GM21423 (cell line): ENCODE measurements at regions not wholly inside any gene's neighbourhood (a gene's known extent, or its start where the extent isn't known, plus 50 kb on each side); places are given as distances from the start of the nearest gene placed in this dataset.

Experiments used
- ATAC-seq: cut with Tn5 transposase; IDR thresholded peaks from one replicate; pipeline ENCODE4 v1.9.1; 2021; ENCODE audit warnings: mild to moderate bottlenecking, moderate library complexity; ENCODE audit not compliant: unreplicated experiment

- ATAC-seq: no peak
Observed at GRCh38 chr22:34045311-34045710, 125.0 kb upstream of the LARGE1 start.

GRCh38 chr22:34055525-34056200 is 135.4 kb upstream of the LARGE1 start:
- ATAC-seq: no peak

- ATAC-seq: no peak
Observed at GRCh38 chr22:34057726-34058125, 137.4 kb upstream of the LARGE1 start.

- ATAC-seq: no peak
Observed at GRCh38 chr22:34064696-34065095, 144.4 kb upstream of the LARGE1 start.

GRCh38 chr22:34067031-34067430 is 146.8 kb upstream of the LARGE1 start:
- ATAC-seq: no peak

- ATAC-seq: no peak
Observed at GRCh38 chr22:34068001-34068400, 147.7 kb upstream of the LARGE1 start.

- ATAC-seq: no peak
Observed at GRCh38 chr22:34070051-34070450, 149.8 kb upstream of the LARGE1 start.

GRCh38 chr22:34070531-34070930 is 150.3 kb upstream of the LARGE1 start:
- ATAC-seq: no peak

- ATAC-seq: no peak
Observed at GRCh38 chr22:34072585-34072984, 152.3 kb upstream of the LARGE1 start.

GRCh38 chr22:34080433-34080832 is 160.2 kb upstream of the LARGE1 start:
- ATAC-seq: no peak

GRCh38 chr22:34096770-34097169 is 176.5 kb upstream of the LARGE1 start:
- ATAC-seq: no peak

GRCh38 chr22:34099278-34099677 is 179.0 kb upstream of the LARGE1 start:
- ATAC-seq: no peak

- no peak for ATAC-seq
Observed at GRCh38 chr22:34102633-34103032, 182.4 kb upstream of the LARGE1 start.

- ATAC-seq: no peak
Observed at GRCh38 chr22:34105461-34106062, 185.3 kb upstream of the LARGE1 start.

GRCh38 chr22:34108168-34108567 is 187.9 kb upstream of the LARGE1 start:
- no peak for ATAC-seq

- no peak for ATAC-seq
Observed at GRCh38 chr22:34111210-34111824, 191.0 kb upstream of the LARGE1 start.

- no peak for ATAC-seq
Observed at GRCh38 chr22:34113381-34113780, 193.1 kb upstream of the LARGE1 start.

GRCh38 chr22:34114406-34114805 is 194.1 kb upstream of the LARGE1 start:
- ATAC-seq: no peak

- ATAC-seq: no peak
Observed at GRCh38 chr22:34115722-34116121, 195.4 kb upstream of the LARGE1 start.

GRCh38 chr22:34116126-34116525 is 195.8 kb upstream of the LARGE1 start:
- ATAC-seq: no peak

- ATAC-seq: no peak
Observed at GRCh38 chr22:34122042-34122441, 201.8 kb upstream of the LARGE1 start.

- ATAC-seq: no peak
Observed at GRCh38 chr22:34129691-34130486, 209.6 kb upstream of the LARGE1 start.
